Lung (tissue), 9 donors: ENCODE measurements at regions not wholly inside any gene's neighbourhood (a gene's known extent, or its start where the extent isn't known, plus 50 kb on each side); places are given as distances from the start of the nearest gene placed in this dataset.
"Not testable (repeated sequence)": the region's sequence is repeated elsewhere in the genome, so short reads cannot be mapped to it uniquely, and the experiment has no call there.

Experiments used
- ATAC-seq: fragments of 200-7000 bp; cut with Tn5 transposase; one replicate; pipeline ENCODE4 v1.9.1; 2020; ENCODE audit warnings: moderate number of reproducible peaks; ENCODE audit not compliant: insufficient read depth, low FRiP score
- DNase-seq, 3 donors: peaks; one replicate each; pipeline ENCODE4 v3.0.0-alpha.2; 2013 to 2017
- H3K27ac ChIP-seq, 2 donors: one replicate each; pipeline ENCODE4 v1.5.1; 2013; ENCODE audit warnings: mild to moderate bottlenecking in 2 of 2, moderate library complexity in 2 of 2, control low read depth in 1 of 2, inconsistent platforms in 1 of 2, low read depth in 1 of 2, low read length in 1 of 2
- H3K27me3 ChIP-seq, 3 donors: one replicate each; pipeline ENCODE4 v1.5.1; 2013; ENCODE audit warnings: low read length in 2 of 3; ENCODE audit not compliant: control insufficient read depth in 3 of 3, insufficient read depth in 3 of 3
- H3K36me3 ChIP-seq, 4 donors: one replicate each; pipeline ENCODE4 v1.5.1; 2013; ENCODE audit warnings: low read length in 4 of 4, mild to moderate bottlenecking in 1 of 4, moderate library complexity in 1 of 4; ENCODE audit not compliant: control insufficient read depth in 4 of 4, insufficient read depth in 4 of 4
- H3K4me1 ChIP-seq, 5 donors: one replicate each; pipeline ENCODE4 v1.5.1; 2013; ENCODE audit warnings: low read length in 5 of 5, mild to moderate bottlenecking in 2 of 5, moderate library complexity in 1 of 5; ENCODE audit not compliant: control insufficient read depth in 5 of 5, insufficient read depth in 5 of 5
- H3K4me3 ChIP-seq: one replicate; pipeline ENCODE4 v1.5.1; 2013; ENCODE audit warnings: mild to moderate bottlenecking, control low read depth, moderate library complexity
- H3K9ac ChIP-seq, 2 donors: one replicate each; pipeline ENCODE4 v1.5.1; 2013; ENCODE audit warnings: low read length in 2 of 2, control low read depth in 1 of 2; ENCODE audit not compliant: insufficient read depth in 1 of 2
- H3K9me3 ChIP-seq, 4 donors: one replicate each; pipeline ENCODE4 v1.5.1; 2013; ENCODE audit warnings: low read length in 3 of 4, mild to moderate bottlenecking in 1 of 4, moderate library complexity in 1 of 4; ENCODE audit not compliant: control insufficient read depth in 4 of 4, insufficient read depth in 3 of 4
- WGBS, 2 donors: extraction: QIAGEN DNeasy Blood & Tissue Kit; methylation state at CpG; one replicate each; pipeline ENCODE4 v1.1.7; 2013; 5-methylcytosine and 5-hydroxymethylcytosine counted together
- donor health status: Bipolar disorder and iron deficiency.
- donor health status: healthy.
- donor health status: DM: yes; HTN: yes; CAD: no.

- ATAC-seq, H3K27ac ChIP-seq, H3K27me3 ChIP-seq, H3K4me1 ChIP-seq, H3K9me3 ChIP-seq, H3K9ac ChIP-seq, DNase-seq, H3K4me3 ChIP-seq, H3K36me3 ChIP-seq: not testable (repeated sequence)
- WGBS, 2 donors, result 69 to 75% methylated on average over 2 of the region's 2 CpGs
Observed at GRCh38 chr2:89756616-89757015, 1065.1 kb downstream of the RPIA start.

GRCh38 chr2:89758332-89759026 lies 1067.0 kb downstream of the RPIA start:
- not testable (repeated sequence) for ATAC-seq, H3K9ac ChIP-seq, H3K27ac ChIP-seq, H3K4me3 ChIP-seq, H3K4me1 ChIP-seq, DNase-seq, H3K36me3 ChIP-seq, H3K27me3 ChIP-seq
- 71 to 73% methylated on average over 14 of the region's 14 CpGs for WGBS, 2 donors
- peaks cover 0 to 13% (median 4%) of the 10 kb centered on the region in 4 donors for H3K9me3 ChIP-seq

- not testable (repeated sequence) for ATAC-seq, H3K4me3 ChIP-seq, H3K27me3 ChIP-seq, DNase-seq, H3K36me3 ChIP-seq, H3K4me1 ChIP-seq, H3K9ac ChIP-seq, H3K27ac ChIP-seq
- WGBS, 2 donors, result 87 to 89% methylated on average over 4 to 6 of the region's 6 CpGs
- peaks cover 0 to 18% (median 10%) of the 10 kb centered on the region in 4 donors for H3K9me3 ChIP-seq
Observed at GRCh38 chr2:89760762-89761161, 1069.3 kb downstream of the RPIA start.

GRCh38 chr2:89761171-89761570 lies 1069.7 kb downstream of the RPIA start:
- H3K9ac ChIP-seq, H3K27me3 ChIP-seq, H3K36me3 ChIP-seq, H3K4me3 ChIP-seq, H3K27ac ChIP-seq, ATAC-seq, H3K4me1 ChIP-seq, DNase-seq: not testable (repeated sequence)
- 64 to 73% methylated on average over 2 of the region's 2 CpGs for WGBS, 2 donors
- peaks cover 0 to 19% (median 10%) of the 10 kb centered on the region in 4 donors for H3K9me3 ChIP-seq

GRCh38 chr2:89761863-89762262 lies 1070.4 kb downstream of the RPIA start:
- not testable (repeated sequence) for H3K36me3 ChIP-seq, ATAC-seq, H3K4me1 ChIP-seq, DNase-seq, H3K4me3 ChIP-seq, H3K27me3 ChIP-seq, H3K27ac ChIP-seq, H3K9ac ChIP-seq
- H3K9me3 ChIP-seq, result peaks cover 0 to 21% (median 8%) of the 10 kb centered on the region in 4 donors
- 84 to 88% methylated on average over 4 of the region's 4 CpGs for WGBS, 2 donors

- H3K27ac ChIP-seq, DNase-seq, H3K9ac ChIP-seq, ATAC-seq, H3K36me3 ChIP-seq, H3K27me3 ChIP-seq, H3K4me3 ChIP-seq, H3K4me1 ChIP-seq: not testable (repeated sequence)
- WGBS, 2 donors, result 86 to 89% methylated on average over 13 of the region's 13 CpGs
- peaks cover 0 to 25% (median 7%) of the 10 kb centered on the region in 4 donors for H3K9me3 ChIP-seq
Observed at GRCh38 chr2:89762461-89763253, 1071.2 kb downstream of the RPIA start.
